GM18505 (cell line): ENCODE measurements at regions not wholly inside any gene's neighbourhood (a gene's known extent, or its start where the extent isn't known, plus 50 kb on each side); places are given as distances from the start of the nearest gene placed in this dataset.
"Not testable (repeated sequence)": the region's sequence is repeated elsewhere in the genome, so short reads cannot be mapped to it uniquely, and the experiment has no call there.

Source experiments
- ATAC-seq: cut with Tn5 transposase; IDR thresholded peaks from one replicate; pipeline ENCODE4 v1.9.1; 2021; ENCODE audit not compliant: unreplicated experiment
- POLR2A ChIP-seq: IDR thresholded peaks from 4 replicates; pipeline ENCODE4 v1.6.1; 2011; ENCODE audit warnings: borderline replicate concordance; ENCODE audit not compliant: insufficient read depth, insufficient read length; ENCODE audit errors: extremely low read depth

- ATAC-seq: not testable (repeated sequence)
Measured at GRCh38 chr1:25171013-25171412, 61.3 kb downstream of the SYF2 start.

GRCh38 chr1:25170439-25170838 is 61.9 kb downstream of the SYF2 start:
- TF ChIP-seq POLR2A: no peak
- no peak for ATAC-seq

GRCh38 chr1:25169610-25170009 is 62.7 kb downstream of the SYF2 start:
- no peak for ATAC-seq
- no peak for TF ChIP-seq POLR2A

- TF ChIP-seq POLR2A: no peak
- ATAC-seq: no peak
Measured at GRCh38 chr1:25169168-25169567, 63.1 kb downstream of the SYF2 start.

GRCh38 chr1:25168193-25169071 is 63.9 kb downstream of the SYF2 start:
- no peak for ATAC-seq
- TF ChIP-seq POLR2A: no peak

- no peak for TF ChIP-seq POLR2A
- no peak for ATAC-seq
Measured at GRCh38 chr1:25167269-25168192, 64.8 kb downstream of the SYF2 start.

- no peak for TF ChIP-seq POLR2A
- ATAC-seq: no peak
Measured at GRCh38 chr1:25166847-25167246, 65.5 kb downstream of the SYF2 start.

- no peak for TF ChIP-seq POLR2A
- no peak for ATAC-seq
Measured at GRCh38 chr1:25163986-25164385, 68.3 kb downstream of the SYF2 start.

GRCh38 chr1:25161981-25162380 is 70.3 kb downstream of the SYF2 start:
- ATAC-seq: no peak
- no peak for TF ChIP-seq POLR2A

- ATAC-seq: no peak
- TF ChIP-seq POLR2A: no peak
Measured at GRCh38 chr1:25157846-25158245, 74.5 kb downstream of the SYF2 start.

GRCh38 chr1:25150985-25151495 is 81.3 kb downstream of the SYF2 start:
- no peak for ATAC-seq
- no peak for TF ChIP-seq POLR2A

- TF ChIP-seq POLR2A: no peak
- no peak for ATAC-seq
Measured at GRCh38 chr1:25148673-25149300, 83.5 kb downstream of the SYF2 start.

- no peak for TF ChIP-seq POLR2A
- ATAC-seq: no peak
Measured at GRCh38 chr1:25146451-25146855, 85.8 kb downstream of the SYF2 start.
